GM12892 (cell line): ENCODE measurements at regions not wholly inside any gene's neighbourhood (a gene's known extent, or its start where the extent isn't known, plus 50 kb on each side); places are given as distances from the start of the nearest gene placed in this dataset.

ENCODE experiments used
- POLR2A ChIP-seq: IDR thresholded peaks from 2 replicates; pipeline ENCODE4 v1.6.1; 2011; ENCODE audit warnings: low read depth, low read length, control low read depth
- POLR2AphosphoS5 ChIP-seq: IDR thresholded peaks from 2 replicates; pipeline ENCODE4 v1.6.1; 2011; ENCODE audit warnings: low read depth, low read length, control low read depth

DNA sequence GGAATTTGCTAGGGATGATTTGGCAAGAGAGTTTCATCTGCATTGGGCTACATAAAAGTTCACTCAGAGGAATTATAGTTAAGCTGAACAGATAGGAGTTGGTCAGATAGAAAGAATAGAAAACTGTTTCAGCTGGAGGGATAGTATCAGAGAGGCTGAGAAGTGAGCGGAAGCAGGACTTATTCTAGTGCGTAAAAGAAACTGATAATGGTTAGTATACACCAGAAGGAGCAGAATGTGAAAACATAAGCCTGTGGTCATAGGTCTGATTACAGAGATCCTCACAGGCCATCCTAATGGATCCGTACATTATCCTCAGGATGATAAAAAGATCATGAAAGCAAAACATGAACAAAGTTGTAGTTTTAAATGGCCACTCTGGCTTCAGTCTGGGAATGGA, 585.2 kb downstream of the BRINP1 start:
- TF ChIP-seq POLR2AphosphoS5 (no peak), POLR2A (no peak)
